OCI-LY3 (cell line): ENCODE measurements at regions not wholly inside any gene's neighbourhood (a gene's known extent, or its start where the extent isn't known, plus 50 kb on each side); places are given as distances from the start of the nearest gene placed in this dataset.

Experiments
- H2AFZ ChIP-seq: fragments of 200-600, 300-600 bp; shearing (Covaris generic); 2 replicates; pipeline ENCODE4 v1.6.0; 2014; ENCODE audit warnings: antibody characterized with exemption, low read depth, low read length
- H3K27ac ChIP-seq: fragments of 200-600, 300-600 bp; sonication (generic); 2 replicates; pipeline ENCODE4 v1.5.1; 2014; ENCODE audit warnings: mild to moderate bottlenecking, low read length, moderate library complexity, mixed read lengths
- H3K27me3 ChIP-seq: fragments of 200-600, 300-600 bp; sonication (generic); 2 replicates; pipeline ENCODE4 v1.6.1; 2014; ENCODE audit warnings: low read depth, low read length, mixed read lengths
- H3K36me3 ChIP-seq: fragments of 200-600, 300-600 bp; sonication (generic); replicated peaks from 2 replicates; pipeline ENCODE3; 2014; ENCODE audit warnings: low read depth, low read length, mixed read lengths
- H3K4me1 ChIP-seq: fragments of 300-600, 200-600 bp; sonication (generic); 2 replicates; pipeline ENCODE4 v1.6.1; 2014; ENCODE audit warnings: low read length, mixed read lengths
- H3K4me2 ChIP-seq: fragments of 200-600, 300-600 bp; sonication (generic); 2 replicates; pipeline ENCODE4 v1.6.1; 2014; ENCODE audit warnings: low read length, mixed read lengths
- H3K4me3 ChIP-seq: fragments of 300-600, 200-600 bp; sonication (generic); 2 replicates; pipeline ENCODE4 v1.5.1; 2014; ENCODE audit warnings: antibody characterized with exemption, mild to moderate bottlenecking, low read length, moderate library complexity
- H3K79me2 ChIP-seq: fragments of 300-600, 200-600 bp; shearing (Covaris generic); 2 replicates; pipeline ENCODE4 v1.6.1; 2014; ENCODE audit warnings: mild to moderate bottlenecking, low read length, mixed read lengths
- H3K9ac ChIP-seq: fragments of 300-600, 200-600 bp; shearing (Covaris generic); 2 replicates; pipeline ENCODE4 v1.6.0; 2014; ENCODE audit warnings: mild to moderate bottlenecking, low read length, moderate library complexity
- H3K9me3 ChIP-seq: fragments of 200-600, 300-600 bp; shearing (Covaris generic); 2 replicates; pipeline ENCODE4 v1.6.1; 2014; ENCODE audit warnings: low read length, mixed read lengths; ENCODE audit not compliant: insufficient read depth
- H4K20me1 ChIP-seq: fragments of 200-600, 300-600 bp; sonication (generic); 2 replicates; pipeline ENCODE4 v1.6.1; 2016; ENCODE audit warnings: low read length, mixed read lengths; ENCODE audit not compliant: insufficient read depth
- CTCF ChIP-seq: fragments of 200-600, 300-600 bp; sonication (generic); IDR thresholded peaks from 2 replicates; pipeline ENCODE4 v1.5.1; 2014; ENCODE audit warnings: antibody characterized with exemption, low read length, low read depth
- EZH2phosphoT487 ChIP-seq: fragments of 200-600 bp; shearing (Covaris generic); IDR thresholded peaks from 2 replicates; pipeline ENCODE4 v1.6.1; 2018; ENCODE audit warnings: antibody characterized with exemption, mixed run types, low read depth

- Histone ChIP-seq H3K79me2 (no peaks in the 10 kb centered on the region), H3K27me3 (no peaks in the 10 kb centered on the region), H3K4me1 (no peaks in the 10 kb centered on the region), H3K36me3 (no peaks in the 10 kb centered on the region), H3K9me3 (no peaks in the 10 kb centered on the region), H3K9ac (no peak overlapping the region), H3K4me2 (no peak overlapping the region), H3K27ac (no peak overlapping the region), H3K4me3 (no peak overlapping the region), H4K20me1 (no peaks in the 10 kb centered on the region), H2AFZ (no peak overlapping the region)
- no peak for TF ChIP-seq CTCF
- no peak for TF ChIP-seq EZH2phosphoT487
These were observed 512.5 kb upstream of the LRRC7 start for GRCh38 chr1:69055194-69055593.

GRCh38 chr1:69058454-69058853 lies 509.3 kb upstream of the LRRC7 start:
- Histone ChIP-seq H3K4me3 (no peak overlapping the region), H3K27me3 (no peaks in the 10 kb centered on the region), H3K9me3 (no peaks in the 10 kb centered on the region), H3K79me2 (no peaks in the 10 kb centered on the region), H3K4me1 (no peaks in the 10 kb centered on the region), H3K36me3 (no peaks in the 10 kb centered on the region), H2AFZ (no peak overlapping the region), H3K9ac (no peak overlapping the region), H4K20me1 (no peaks in the 10 kb centered on the region), H3K27ac (no peak overlapping the region), H3K4me2 (no peak overlapping the region)
- TF ChIP-seq CTCF (no peak), EZH2phosphoT487 (no peak)

GRCh38 chr1:69070660-69071373 lies 496.9 kb upstream of the LRRC7 start:
- H3K9ac ChIP-seq = no peak overlapping the region
- no peak overlapping the region for H3K4me2 ChIP-seq
- no peak overlapping the region for H3K4me3 ChIP-seq

GRCh38 chr1:69073176-69073575 lies 494.5 kb upstream of the LRRC7 start:
- Histone ChIP-seq H3K36me3 (no peaks in the 10 kb centered on the region), H2AFZ (no peak overlapping the region), H3K27me3 (no peaks in the 10 kb centered on the region), H3K9me3 (no peaks in the 10 kb centered on the region), H3K9ac (no peak overlapping the region), H3K27ac (no peak overlapping the region), H3K4me1 (no peaks in the 10 kb centered on the region), H4K20me1 (no peaks in the 10 kb centered on the region), H3K4me3 (no peak overlapping the region), H3K4me2 (no peak overlapping the region), H3K79me2 (no peaks in the 10 kb centered on the region)
- TF ChIP-seq CTCF (no peak), EZH2phosphoT487 (no peak)

More at GRCh38 chr1:69070660-69071373, 496.9 kb upstream of the LRRC7 start:
- no peaks in the 10 kb centered on the region for H3K36me3 ChIP-seq
- H3K27ac ChIP-seq = no peak overlapping the region
- no peaks in the 10 kb centered on the region for H3K79me2 ChIP-seq
- no peak overlapping the region for H2AFZ ChIP-seq
- no peak for TF ChIP-seq EZH2phosphoT487
- no peaks in the 10 kb centered on the region for H4K20me1 ChIP-seq
- H3K9me3 ChIP-seq = no peaks in the 10 kb centered on the region
- no peaks in the 10 kb centered on the region for H3K4me1 ChIP-seq
- H3K27me3 ChIP-seq = no peaks in the 10 kb centered on the region
